Duodenal mucosa (tissue), 2 donors: ENCODE measurements at regions not wholly inside any gene's neighbourhood (a gene's known extent, or its start where the extent isn't known, plus 50 kb on each side); places are given as distances from the start of the nearest gene placed in this dataset.
"Not testable (repeated sequence)": the region's sequence is repeated elsewhere in the genome, so short reads cannot be mapped to it uniquely, and the experiment has no call there.

Experiments
- H3K27ac ChIP-seq: one replicate; pipeline ENCODE4 v1.7.0; 2013; ENCODE audit warnings: low read depth, low read length
- H3K27me3 ChIP-seq, 2 donors: one replicate each; pipeline ENCODE4 v1.7.0; 2013; ENCODE audit warnings: low read length in 2 of 2, control low read depth in 1 of 2; ENCODE audit not compliant: insufficient read depth in 2 of 2, control insufficient read depth in 1 of 2
- H3K36me3 ChIP-seq, 2 donors: one replicate each; pipeline ENCODE4 v1.7.0; 2013; ENCODE audit warnings: low read length in 2 of 2, control low read depth in 1 of 2; ENCODE audit not compliant: insufficient read depth in 2 of 2, control insufficient read depth in 1 of 2
- H3K4me1 ChIP-seq, 2 donors: one replicate each; pipeline ENCODE4 v1.7.0; 2013; ENCODE audit warnings: low read length in 2 of 2, control low read depth in 1 of 2; ENCODE audit not compliant: insufficient read depth in 2 of 2, control insufficient read depth in 1 of 2
- H3K4me3 ChIP-seq, 2 donors: one replicate each; pipeline ENCODE4 v1.7.0; 2013; ENCODE audit warnings: low read length in 2 of 2, low read depth in 1 of 2
- H3K9ac ChIP-seq, 2 donors: one replicate each; pipeline ENCODE4 v1.7.0; 2013; ENCODE audit warnings: low read length in 2 of 2, low read depth in 1 of 2
- H3K9me3 ChIP-seq, 2 donors: one replicate each; pipeline ENCODE4 v1.7.0; 2013; ENCODE audit warnings: low read length in 2 of 2, control low read depth in 1 of 2; ENCODE audit not compliant: control insufficient read depth in 1 of 2

DNA sequence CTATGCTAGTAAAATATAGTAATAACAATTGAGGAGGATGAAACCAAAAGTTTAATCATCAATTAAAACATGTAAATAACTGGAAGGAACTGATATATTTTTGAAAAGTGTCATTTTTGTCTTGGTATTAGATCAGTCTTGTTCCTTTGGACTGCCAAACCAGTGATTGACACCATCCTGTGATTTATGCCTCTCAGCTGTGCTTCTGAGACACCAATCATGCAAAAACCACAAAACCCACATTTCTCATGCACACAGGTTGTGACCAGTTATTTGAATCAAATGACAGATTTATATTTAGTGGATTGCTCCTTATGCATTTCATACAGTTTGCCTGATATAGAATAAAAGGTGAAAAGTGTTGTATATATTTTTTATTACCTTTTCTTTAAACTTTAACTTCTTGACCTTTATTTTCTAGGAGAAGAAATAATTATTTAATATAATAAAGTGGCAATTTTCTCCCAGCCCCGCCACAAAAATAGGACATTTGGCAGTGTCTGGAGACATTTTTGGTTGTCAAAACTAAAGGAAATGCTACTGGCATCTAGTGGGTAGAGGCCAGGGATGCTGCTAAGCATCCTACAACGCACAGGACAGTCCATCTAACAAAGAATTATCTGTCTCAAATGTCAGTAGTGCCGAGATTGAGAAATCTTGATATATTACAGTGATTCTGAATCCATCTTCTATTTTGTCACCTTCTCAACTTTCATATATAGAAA is 383.6 kb downstream of the BCKDHB start:
- no peaks in the 10 kb centered on the region for H3K4me1 ChIP-seq
- H3K27me3 ChIP-seq = no peaks in the 10 kb centered on the region
- H3K9me3 ChIP-seq = no peaks in the 10 kb centered on the region
- no peak overlapping the region for H3K27ac ChIP-seq
- no peaks in the 10 kb centered on the region for H3K36me3 ChIP-seq
- no peak overlapping the region for H3K4me3 ChIP-seq
- no peak overlapping the region for H3K9ac ChIP-seq

DNA sequence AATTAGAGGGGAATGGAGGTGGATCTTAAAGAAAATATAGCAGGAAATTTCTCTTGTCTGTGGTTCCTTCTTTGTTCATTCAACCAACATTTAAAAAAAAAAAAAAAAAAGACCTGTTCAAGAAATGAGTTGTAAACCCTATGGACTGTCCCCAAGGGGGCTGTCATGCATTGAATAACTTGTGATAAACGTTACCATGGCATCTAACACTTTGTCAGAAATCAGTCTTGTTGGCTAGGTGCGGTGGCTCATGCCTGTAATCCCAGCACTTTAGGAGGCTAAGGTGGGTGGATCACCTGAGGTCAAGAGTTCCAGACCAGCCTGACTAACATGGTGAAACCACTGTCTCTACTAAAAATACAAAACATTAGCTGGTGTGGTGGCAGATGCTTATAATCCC is 381.7 kb downstream of the BCKDHB start:
- Histone ChIP-seq H3K4me1 (no peaks in the 10 kb centered on the region), H3K36me3 (no peaks in the 10 kb centered on the region)

DNA sequence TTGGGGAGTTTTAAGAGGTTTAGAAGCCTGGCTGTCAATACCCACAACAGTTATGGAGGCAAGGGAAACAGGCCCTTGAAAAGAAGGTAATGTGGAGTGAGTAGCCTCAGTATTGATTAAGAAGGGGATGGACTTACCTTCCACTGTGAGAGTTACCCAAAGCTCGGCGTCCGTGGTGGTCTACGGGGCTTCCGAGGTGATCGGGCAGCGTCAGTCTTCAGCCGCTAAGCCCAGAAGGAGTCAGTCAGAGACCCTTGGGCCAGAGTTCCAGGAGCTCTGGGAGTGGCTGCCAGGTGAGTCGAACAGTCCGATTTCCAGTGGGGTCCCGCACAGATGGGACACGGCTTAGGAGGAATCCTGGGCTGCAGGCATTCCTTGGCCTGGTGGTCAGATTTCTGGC is 379.0 kb downstream of the BCKDHB start:
- H3K9ac ChIP-seq, H3K9me3 ChIP-seq, H3K36me3 ChIP-seq, H3K4me3 ChIP-seq, H3K4me1 ChIP-seq, H3K27me3 ChIP-seq, H3K27ac ChIP-seq: not testable (repeated sequence)

More for the DNA sequence above, 381.7 kb downstream of the BCKDHB start:
- no peak overlapping the region for H3K27ac ChIP-seq
- no peak overlapping the region for H3K4me3 ChIP-seq
- H3K9me3 ChIP-seq = no peaks in the 10 kb centered on the region
- no peaks in the 10 kb centered on the region for H3K27me3 ChIP-seq
- H3K9ac ChIP-seq = no peak overlapping the region

DNA sequence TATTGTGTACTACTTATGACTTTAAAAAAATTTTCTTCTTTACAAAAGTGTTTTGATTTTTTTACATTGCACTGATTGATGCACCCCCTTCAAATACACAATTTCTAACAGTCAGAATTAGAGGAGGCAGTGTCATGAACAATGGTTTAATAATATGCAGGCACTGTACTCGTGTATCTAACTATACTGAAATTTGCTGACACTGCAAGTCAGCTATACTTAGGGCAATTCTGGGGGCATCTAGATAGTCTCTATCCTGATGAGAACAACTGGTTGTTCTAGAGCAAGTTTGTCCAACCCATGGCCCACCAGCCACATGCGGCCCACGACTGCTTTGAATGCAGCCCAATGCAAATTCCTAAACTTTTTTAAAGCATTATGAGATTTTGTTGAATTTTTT is 375.6 kb downstream of the BCKDHB start:
- Histone ChIP-seq H3K36me3 (no peaks in the 10 kb centered on the region), H3K27me3 (no peaks in the 10 kb centered on the region), H3K9ac (no peak overlapping the region), H3K4me1 (no peaks in the 10 kb centered on the region), H3K27ac (no peak overlapping the region), H3K9me3 (no peaks in the 10 kb centered on the region), H3K4me3 (no peak overlapping the region)

DNA sequence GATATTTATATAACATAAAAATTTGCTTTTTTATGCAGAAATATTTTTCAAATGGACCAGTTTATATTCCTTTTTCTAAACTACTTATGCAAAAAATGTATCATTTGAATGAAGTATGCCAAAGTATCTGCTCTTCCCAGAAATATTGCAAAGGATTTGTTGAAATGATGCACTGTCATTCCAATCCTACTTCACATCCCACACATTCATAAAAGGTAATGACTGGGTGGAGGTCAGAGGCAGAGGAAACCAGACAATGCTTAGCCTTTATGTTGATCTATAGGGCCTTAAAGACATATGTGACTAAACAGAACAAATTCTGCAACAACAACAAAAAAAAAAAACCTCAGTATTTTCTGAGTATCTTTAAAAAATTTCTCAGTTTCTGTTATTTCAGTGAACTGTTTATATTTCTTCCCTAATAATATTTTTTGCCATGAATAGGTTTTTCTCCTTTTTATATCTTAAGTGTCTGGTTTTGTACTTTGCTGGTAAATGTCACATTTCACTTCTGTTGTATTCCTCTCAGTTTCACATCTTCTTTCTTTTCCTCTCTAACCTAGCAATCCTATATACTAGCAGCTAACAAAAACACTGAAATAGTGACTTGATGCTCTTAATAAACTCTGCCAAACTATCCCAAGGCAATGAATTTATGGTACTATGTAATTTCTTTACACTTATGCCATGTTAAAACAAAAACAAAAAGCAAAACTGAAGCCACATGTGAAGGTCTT is 374.1 kb downstream of the BCKDHB start:
- Histone ChIP-seq H3K4me3 (no peak overlapping the region), H3K9me3 (no peaks in the 10 kb centered on the region), H3K27ac (no peak overlapping the region), H3K36me3 (no peaks in the 10 kb centered on the region), H3K4me1 (no peaks in the 10 kb centered on the region), H3K9ac (no peak overlapping the region), H3K27me3 (no peaks in the 10 kb centered on the region)

DNA sequence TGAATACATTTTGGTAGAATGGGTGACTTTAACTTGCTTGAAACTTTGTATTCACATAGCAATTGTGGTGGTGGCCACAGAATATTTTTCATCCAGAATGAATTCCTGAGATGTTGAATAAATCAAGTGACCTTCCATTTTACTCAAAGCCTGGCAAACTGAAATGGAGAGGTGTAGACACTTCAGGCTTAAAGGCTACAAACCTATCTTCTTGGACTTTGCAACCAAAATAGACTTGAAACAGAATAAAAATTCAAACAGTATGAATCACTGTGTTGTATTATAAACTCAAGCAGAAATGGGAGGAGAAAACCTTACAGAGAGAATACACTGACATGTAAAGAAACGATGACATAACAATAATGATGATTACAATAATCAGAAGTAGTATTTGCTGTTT is 371.6 kb downstream of the BCKDHB start:
- no peak overlapping the region for H3K27ac ChIP-seq
- no peaks in the 10 kb centered on the region for H3K36me3 ChIP-seq
- H3K4me3 ChIP-seq = no peak overlapping the region
- no peaks in the 10 kb centered on the region for H3K9me3 ChIP-seq
- no peaks in the 10 kb centered on the region for H3K27me3 ChIP-seq
- H3K4me1 ChIP-seq = no peaks in the 10 kb centered on the region
- H3K9ac ChIP-seq = no peak overlapping the region

DNA sequence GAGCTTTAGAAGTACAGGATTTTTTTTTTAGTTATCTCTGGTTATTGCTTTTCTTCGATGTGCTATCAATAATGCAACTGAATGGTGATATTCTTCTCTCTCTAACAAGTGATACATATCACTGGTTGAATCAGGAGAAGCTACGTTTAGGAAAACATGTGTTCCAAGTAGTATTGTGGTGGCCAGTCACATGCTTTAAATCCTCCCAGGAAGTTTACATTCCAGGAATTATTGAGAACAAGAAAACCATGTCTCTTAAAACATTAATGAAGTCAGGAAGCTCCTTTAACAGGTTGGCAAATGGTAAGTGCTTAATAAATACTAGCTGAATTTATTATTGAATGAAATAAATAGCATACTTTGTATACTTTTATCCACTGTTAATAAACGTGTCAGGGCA is 371.1 kb downstream of the BCKDHB start:
- no peaks in the 10 kb centered on the region for H3K9me3 ChIP-seq

DNA sequence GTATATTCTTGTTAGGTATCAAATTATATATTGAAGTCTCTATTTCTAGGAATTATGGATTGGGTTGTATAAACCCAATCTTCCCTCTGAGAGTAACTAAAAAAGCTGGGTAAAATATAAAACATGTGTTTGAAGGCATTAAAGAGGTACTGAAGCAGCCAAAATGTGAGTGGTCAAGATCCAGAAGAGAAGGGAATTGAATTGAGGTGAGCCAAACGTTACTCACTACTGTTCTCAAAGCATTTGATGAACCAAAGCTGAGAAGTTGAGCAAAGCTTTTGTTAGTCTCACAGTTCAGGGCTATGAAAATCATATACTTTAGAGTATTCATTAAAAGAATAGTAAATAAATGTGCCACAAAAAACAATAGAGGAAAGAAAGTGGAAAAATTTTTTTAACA is 365.8 kb downstream of the BCKDHB start:
- Histone ChIP-seq H3K27ac (no peak overlapping the region), H3K9me3 (no peaks in the 10 kb centered on the region), H3K36me3 (no peaks in the 10 kb centered on the region), H3K4me1 (peaks cover 3 to 5% of the 10 kb centered on the region in 2 donors), H3K27me3 (no peaks in the 10 kb centered on the region), H3K9ac (no peak overlapping the region), H3K4me3 (no peak overlapping the region)

More for the DNA sequence above, 371.1 kb downstream of the BCKDHB start:
- Histone ChIP-seq H3K4me3 (no peak overlapping the region), H3K36me3 (no peaks in the 10 kb centered on the region), H3K9ac (no peak overlapping the region), H3K27me3 (no peaks in the 10 kb centered on the region), H3K27ac (no peak overlapping the region), H3K4me1 (no peaks in the 10 kb centered on the region)

DNA sequence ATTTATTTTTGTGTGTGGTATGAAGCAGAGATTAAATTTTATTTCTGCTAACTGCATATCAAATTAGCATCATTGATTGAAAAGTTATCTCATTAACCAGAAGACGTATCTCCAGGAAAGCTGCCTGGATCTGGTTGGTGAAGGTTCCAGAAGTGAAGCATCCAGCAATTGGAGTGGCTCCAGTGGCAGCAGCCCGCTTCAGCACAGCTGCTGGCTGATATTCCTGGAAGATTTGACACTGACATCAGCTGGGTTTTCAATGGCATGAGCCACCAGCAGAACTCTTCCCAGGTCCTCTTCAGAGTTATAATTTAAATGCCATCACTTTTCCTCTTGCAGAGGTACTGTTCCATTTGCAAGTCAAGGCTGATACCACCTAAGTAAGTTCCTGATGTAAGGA is 363.5 kb downstream of the BCKDHB start:
- Histone ChIP-seq H3K4me1 (peaks cover 3 to 5% of the 10 kb centered on the region in 2 donors), H3K9ac (no peak overlapping the region), H3K27me3 (no peaks in the 10 kb centered on the region), H3K36me3 (no peaks in the 10 kb centered on the region), H3K27ac (no peak overlapping the region), H3K9me3 (no peaks in the 10 kb centered on the region), H3K4me3 (no peak overlapping the region)

DNA sequence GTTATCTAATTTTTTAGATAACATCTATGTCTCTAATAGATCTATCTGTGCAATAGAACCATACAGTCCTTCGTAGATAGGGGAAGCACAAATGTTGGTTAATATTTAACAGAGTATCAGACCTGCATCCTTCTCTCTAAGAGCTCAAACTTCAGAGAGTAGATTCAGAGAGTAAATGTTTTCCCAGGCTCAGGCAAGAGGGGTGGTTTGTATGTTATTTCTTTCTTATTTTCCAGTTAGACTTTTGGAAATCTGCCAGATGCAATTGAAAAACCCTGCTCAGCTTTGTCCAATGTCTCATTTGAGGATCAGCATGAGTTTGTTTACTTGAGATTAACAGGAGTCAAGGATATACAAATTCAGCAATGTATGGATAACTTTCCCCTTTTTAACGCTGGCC is 361.9 kb downstream of the BCKDHB start:
- H3K4me1 ChIP-seq = peaks cover 3 to 5% of the 10 kb centered on the region in 2 donors
- no peaks in the 10 kb centered on the region for H3K27me3 ChIP-seq
- H3K9me3 ChIP-seq = no peaks in the 10 kb centered on the region
- H3K9ac ChIP-seq = no peak overlapping the region
- no peaks in the 10 kb centered on the region for H3K36me3 ChIP-seq
- H3K27ac ChIP-seq = no peak overlapping the region
- H3K4me3 ChIP-seq = no peak overlapping the region
